HEK293T (cell line): ENCODE measurements at regions not wholly inside any gene's neighbourhood (a gene's known extent, or its start where the extent isn't known, plus 50 kb on each side); places are given as distances from the start of the nearest gene placed in this dataset.

Experiments
- FOXK2 ChIP-seq: fragments of 450-650 bp; IDR thresholded peaks from 2 replicates; pipeline ENCODE4 v1.6.1; 2016; ENCODE audit warnings: mild to moderate bottlenecking
- FOXM1 ChIP-seq: fragments of 450-650 bp; IDR thresholded peaks from 2 replicates; pipeline ENCODE4 v1.6.1; 2017; ENCODE audit warnings: mild to moderate bottlenecking, borderline replicate concordance
- LEF1 ChIP-seq: fragments of 450-650 bp; IDR thresholded peaks from 2 replicates; pipeline ENCODE4 v1.6.1; 2017; ENCODE audit warnings: mild to moderate bottlenecking, borderline replicate concordance
- ZNF384 ChIP-seq: fragments of 450-650 bp; IDR thresholded peaks from 2 replicates; pipeline ENCODE4 v1.6.1; 2016

DNA sequence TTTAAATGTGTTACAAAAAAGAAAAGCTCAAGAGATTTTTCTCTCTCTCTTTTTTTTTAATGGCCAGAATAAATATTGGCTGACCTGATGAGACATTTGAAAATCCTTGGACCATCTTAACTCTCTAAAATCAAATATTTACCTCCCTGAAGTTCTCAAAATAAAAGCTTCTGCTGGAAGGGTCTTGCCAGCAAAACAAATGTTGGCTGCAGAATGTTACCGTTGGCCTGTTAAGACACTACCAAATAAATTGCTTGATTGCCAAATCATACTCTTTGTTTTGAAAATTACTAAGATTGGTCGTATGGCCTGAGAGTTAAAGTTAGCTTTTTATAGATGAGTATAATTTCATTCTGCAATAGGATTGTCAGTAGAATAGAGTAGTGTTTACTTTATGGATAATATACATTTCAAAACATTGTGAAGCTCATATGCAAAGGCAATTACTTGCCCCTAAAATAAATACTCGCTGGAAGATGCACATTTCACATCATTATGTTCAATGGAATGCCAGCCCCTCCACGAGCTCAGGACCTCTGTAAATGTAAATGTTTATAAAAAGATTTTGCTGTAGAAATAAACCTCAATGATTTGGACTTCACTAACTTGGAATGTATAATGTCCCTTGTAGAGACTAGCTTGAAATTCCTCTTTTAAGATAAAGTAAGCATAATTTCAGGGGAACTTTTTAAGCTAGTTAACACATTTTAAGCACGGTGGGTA is 193.4 kb downstream of the SOX11 start:
- TF ChIP-seq ZNF384 (no peak), FOXM1 (no peak), FOXK2 (no peak), LEF1 (no peak)
